ENCODE measurements at regions not wholly inside any gene's neighbourhood (a gene's known extent, or its start where the extent isn't known, plus 50 kb on each side); places are given as distances from the start of the nearest gene placed in this dataset.

DNA sequence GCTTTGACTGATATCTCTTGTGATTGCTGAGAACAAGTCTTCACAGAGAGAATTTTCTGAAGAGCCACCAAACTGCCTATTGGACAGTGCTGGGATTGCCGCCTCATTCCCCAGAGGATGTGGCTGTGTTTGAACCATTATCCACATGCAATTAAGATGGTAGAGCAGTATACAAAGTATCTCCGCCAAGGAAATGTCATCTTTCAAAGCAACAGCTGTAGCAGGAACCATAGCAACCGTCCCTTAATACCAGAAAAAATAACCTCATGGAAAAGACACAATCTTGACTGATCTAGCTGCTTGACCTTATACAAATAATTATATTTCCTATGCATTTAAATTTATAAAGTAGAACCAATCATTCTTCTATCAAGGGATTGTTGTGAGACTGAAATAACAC is 772.6 kb upstream of the FAM98A start:
- TF ChIP-seq POLR2A (IDR thresholded peaks at IDR 0.05): no peak
- TF ChIP-seq, protein P1, sequence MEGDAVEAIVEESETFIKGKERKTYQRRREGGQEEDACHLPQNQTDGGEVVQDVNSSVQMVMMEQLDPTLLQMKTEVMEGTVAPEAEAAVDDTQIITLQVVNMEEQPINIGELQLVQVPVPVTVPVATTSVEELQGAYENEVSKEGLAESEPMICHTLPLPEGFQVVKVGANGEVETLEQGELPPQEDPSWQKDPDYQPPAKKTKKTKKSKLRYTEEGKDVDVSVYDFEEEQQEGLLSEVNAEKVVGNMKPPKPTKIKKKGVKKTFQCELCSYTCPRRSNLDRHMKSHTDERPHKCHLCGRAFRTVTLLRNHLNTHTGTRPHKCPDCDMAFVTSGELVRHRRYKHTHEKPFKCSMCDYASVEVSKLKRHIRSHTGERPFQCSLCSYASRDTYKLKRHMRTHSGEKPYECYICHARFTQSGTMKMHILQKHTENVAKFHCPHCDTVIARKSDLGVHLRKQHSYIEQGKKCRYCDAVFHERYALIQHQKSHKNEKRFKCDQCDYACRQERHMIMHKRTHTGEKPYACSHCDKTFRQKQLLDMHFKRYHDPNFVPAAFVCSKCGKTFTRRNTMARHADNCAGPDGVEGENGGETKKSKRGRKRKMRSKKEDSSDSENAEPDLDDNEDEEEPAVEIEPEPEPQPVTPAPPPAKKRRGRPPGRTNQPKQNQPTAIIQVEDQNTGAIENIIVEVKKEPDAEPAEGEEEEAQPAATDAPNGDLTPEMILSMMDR (IDR thresholded peaks at IDR 0.05): no peak
